ENCODE measurements at regions not wholly inside any gene's neighbourhood (a gene's known extent, or its start where the extent isn't known, plus 50 kb on each side); places are given as distances from the start of the nearest gene placed in this dataset.

DNA sequence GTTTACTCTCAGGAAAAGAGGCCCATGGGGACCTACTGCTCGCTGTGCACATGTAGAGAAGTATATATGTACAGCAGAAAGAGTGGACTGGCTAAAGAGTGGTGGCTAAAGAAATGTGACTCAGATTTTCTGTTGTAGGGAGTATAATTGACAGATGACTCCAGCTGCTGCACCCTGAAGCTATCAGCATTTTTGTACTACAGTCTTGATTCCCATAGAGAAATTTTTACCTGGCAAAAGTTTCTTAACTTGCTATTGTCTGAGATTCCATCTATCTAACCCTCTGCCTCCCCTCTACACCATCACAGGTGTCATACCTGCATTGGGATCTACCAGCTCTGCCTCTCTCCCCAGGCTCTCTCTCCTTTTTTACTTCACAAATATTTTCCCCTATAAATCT lies 296.0 kb upstream of the KYNU start:
- TF ChIP-seq GATA2 (IDR thresholded peaks at IDR 0.05; ENCODE audit: low read depth, low read length) (no peak), GATA3 (IDR thresholded peaks at IDR 0.05; ENCODE audit: low read depth, low read length) (no peak)
